Mesendoderm (in vitro differentiated cells): ENCODE measurements at regions not wholly inside any gene's neighbourhood (a gene's known extent, or its start where the extent isn't known, plus 50 kb on each side); places are given as distances from the start of the nearest gene placed in this dataset.

Experiments used
- DNase-seq: peaks from one replicate; pipeline ENCODE4 v3.0.0; 2013
- H2AK5ac ChIP-seq: 2 replicates; pipeline ENCODE4 v1.6.1; 2013; ENCODE audit warnings: low read length, inconsistent platforms
- H2BK120ac ChIP-seq: 2 replicates; pipeline ENCODE4 v1.6.1; 2013; ENCODE audit warnings: low read depth, mild to moderate bottlenecking, low read length, moderate library complexity, mixed read lengths
- H2BK15ac ChIP-seq: replicated peaks from 2 replicates; pipeline ENCODE4 v1.6.1; 2013; ENCODE audit warnings: low read depth, mild to moderate bottlenecking, moderate library complexity
- H2BK5ac ChIP-seq: 2 replicates; pipeline ENCODE4 v1.6.1; 2013; ENCODE audit warnings: low read length, inconsistent platforms
- H3K18ac ChIP-seq: 2 replicates; pipeline ENCODE4 v1.6.1; 2013; ENCODE audit warnings: mild to moderate bottlenecking, low read length, mixed read lengths
- H3K23ac ChIP-seq: one replicate; pipeline ENCODE4 v1.6.1; 2013; ENCODE audit warnings: low read length
- H3K27ac ChIP-seq: 2 replicates; pipeline ENCODE4 v1.5.1; 2013; ENCODE audit warnings: low read depth, mild to moderate bottlenecking, inconsistent platforms, low read length, moderate library complexity
- H3K27me3 ChIP-seq: 2 replicates; pipeline ENCODE4 v1.6.1; 2013; ENCODE audit warnings: low read length, control low read depth, mild to moderate bottlenecking, inconsistent platforms; ENCODE audit not compliant: insufficient read depth, poor library complexity
- H3K36me3 ChIP-seq: 2 replicates; pipeline ENCODE4 v1.6.1; 2013; ENCODE audit warnings: low read length, inconsistent platforms; ENCODE audit not compliant: control insufficient read depth, insufficient read depth
- H3K4ac ChIP-seq: one replicate; pipeline ENCODE4 v1.6.1; 2013; ENCODE audit warnings: low read depth, mild to moderate bottlenecking, low read length, moderate library complexity
- H3K4me1 ChIP-seq: 2 replicates; pipeline ENCODE4 v1.6.1; 2013; ENCODE audit warnings: low read depth, low read length, inconsistent platforms; ENCODE audit not compliant: control insufficient read depth
- H3K4me2 ChIP-seq: 2 replicates; pipeline ENCODE4 v1.6.1; 2013; ENCODE audit warnings: low read length
- H3K4me3 ChIP-seq: 2 replicates; pipeline ENCODE4 v1.5.1; 2013; ENCODE audit warnings: mild to moderate bottlenecking, low read length
- H3K56ac ChIP-seq: one replicate; pipeline ENCODE4 v1.6.1; 2013; ENCODE audit warnings: low read length
- H3K79me1 ChIP-seq: 2 replicates; pipeline ENCODE4 v1.6.1; 2013; ENCODE audit warnings: low read length, inconsistent platforms
- H3K79me2 ChIP-seq: 2 replicates; pipeline ENCODE4 v1.6.1; 2013; ENCODE audit warnings: mild to moderate bottlenecking, low read length; ENCODE audit not compliant: control insufficient read depth, insufficient read depth
- H3K9ac ChIP-seq: 2 replicates; pipeline ENCODE4 v1.6.1; 2013; ENCODE audit warnings: low read length, inconsistent platforms
- H4K5ac ChIP-seq: one replicate; pipeline ENCODE4 v1.6.1; 2013; ENCODE audit warnings: low read length
- H4K8ac ChIP-seq: one replicate; pipeline ENCODE4 v1.6.1; 2013; ENCODE audit warnings: low read depth, mild to moderate bottlenecking, control low read depth, low read length, moderate library complexity
- WGBS: extraction: QIAGEN DNeasy Blood & Tissue Kit; methylation state at CpG from one replicate; pipeline ENCODE4 v1.1.7; 2013; ENCODE audit warnings: low lambda C conversion rate, missing lambda C conversion rate; ENCODE audit not compliant: insufficient coverage; ENCODE audit errors: extremely low coverage; 5-methylcytosine and 5-hydroxymethylcytosine counted together

GRCh38 chr7:159238541-159238940, 93.9 kb upstream of the VIPR2 start:
- H3K4me2 ChIP-seq = no peak overlapping the region
- no peaks in the 10 kb centered on the region for H3K79me2 ChIP-seq
- H3K56ac ChIP-seq = no peak overlapping the region
- no peak overlapping the region for H3K23ac ChIP-seq
- no peak overlapping the region for H4K8ac ChIP-seq
- H2AK5ac ChIP-seq = no peak overlapping the region
- no peak overlapping the region for H4K5ac ChIP-seq
- no peak overlapping the region for H3K27ac ChIP-seq
- no CpG with 5 or more reads among the region's 1 CpG for WGBS
- no peak overlapping the region for H3K4ac ChIP-seq
- no peaks in the 10 kb centered on the region for H3K27me3 ChIP-seq
- no peaks in the 10 kb centered on the region for H3K79me1 ChIP-seq
- H2BK120ac ChIP-seq = no peak overlapping the region
- no peaks in the 10 kb centered on the region for H3K36me3 ChIP-seq
- H2BK15ac ChIP-seq = no peak overlapping the region
- DNase-seq = no peak
- no peak overlapping the region for H3K18ac ChIP-seq
- H2BK5ac ChIP-seq = no peak overlapping the region
- no peak overlapping the region for H3K9ac ChIP-seq
- H3K4me1 ChIP-seq = no peaks in the 10 kb centered on the region
- no peak overlapping the region for H3K4me3 ChIP-seq

GRCh38 chr7:159237022-159237653, 92.5 kb upstream of the VIPR2 start:
- H3K27me3 ChIP-seq = no peaks in the 10 kb centered on the region
- H3K9ac ChIP-seq = no peak overlapping the region
- WGBS = no CpG with 5 or more reads among the region's 13 CpGs
- no peak overlapping the region for H3K4me2 ChIP-seq
- H3K79me1 ChIP-seq = no peaks in the 10 kb centered on the region
- no peak overlapping the region for H3K4me3 ChIP-seq
- H3K56ac ChIP-seq = no peak overlapping the region
- H3K36me3 ChIP-seq = no peaks in the 10 kb centered on the region
- no peak overlapping the region for H3K4ac ChIP-seq
- no peak overlapping the region for H4K5ac ChIP-seq
- H3K4me1 ChIP-seq = no peaks in the 10 kb centered on the region
- H3K79me2 ChIP-seq = no peaks in the 10 kb centered on the region
- no peak for DNase-seq
- H2BK120ac ChIP-seq = no peak overlapping the region
- H3K23ac ChIP-seq = no peak overlapping the region
- H2BK15ac ChIP-seq = no peak overlapping the region
- H2AK5ac ChIP-seq = no peak overlapping the region
- H4K8ac ChIP-seq = no peak overlapping the region
- no peak overlapping the region for H3K27ac ChIP-seq
- H3K18ac ChIP-seq = no peak overlapping the region
- H2BK5ac ChIP-seq = no peak overlapping the region

- H3K79me1 ChIP-seq = no peaks in the 10 kb centered on the region
- H2AK5ac ChIP-seq = no peak overlapping the region
- H3K9ac ChIP-seq = no peak overlapping the region
- WGBS = no CpG with 5 or more reads among the region's 33 CpGs
- H3K27ac ChIP-seq = no peak overlapping the region
- no peak for DNase-seq
- H2BK15ac ChIP-seq = no peak overlapping the region
- H3K4me3 ChIP-seq = no peak overlapping the region
- H2BK5ac ChIP-seq = no peak overlapping the region
- H3K56ac ChIP-seq = no peak overlapping the region
- H3K4ac ChIP-seq = no peak overlapping the region
- H4K8ac ChIP-seq = no peak overlapping the region
- H3K18ac ChIP-seq = no peak overlapping the region
- no peaks in the 10 kb centered on the region for H3K4me1 ChIP-seq
- no peak overlapping the region for H3K4me2 ChIP-seq
- H3K23ac ChIP-seq = no peak overlapping the region
- no peaks in the 10 kb centered on the region for H3K79me2 ChIP-seq
- no peak overlapping the region for H2BK120ac ChIP-seq
- no peaks in the 10 kb centered on the region for H3K36me3 ChIP-seq
- H4K5ac ChIP-seq = no peak overlapping the region
- H3K27me3 ChIP-seq = no peaks in the 10 kb centered on the region
Observed at GRCh38 chr7:159231017-159231416, 86.3 kb upstream of the VIPR2 start.

- Histone ChIP-seq H3K9ac (no peak overlapping the region), H3K4ac (no peak overlapping the region), H3K79me2 (no peaks in the 10 kb centered on the region), H2AK5ac (no peak overlapping the region), H3K36me3 (no peaks in the 10 kb centered on the region), H3K23ac (no peak overlapping the region), H2BK15ac (no peak overlapping the region), H3K56ac (no peak overlapping the region), H3K4me2 (no peak overlapping the region), H2BK120ac (no peak overlapping the region), H3K4me3 (no peak overlapping the region), H2BK5ac (no peak overlapping the region), H4K8ac (no peak overlapping the region), H3K27ac (no peak overlapping the region), H3K4me1 (no peaks in the 10 kb centered on the region), H3K79me1 (no peaks in the 10 kb centered on the region), H3K18ac (no peak overlapping the region), H4K5ac (no peak overlapping the region), H3K27me3 (no peaks in the 10 kb centered on the region)
- DNase-seq = no peak
- no CpG with 5 or more reads among the region's 13 CpGs for WGBS
Observed at GRCh38 chr7:159229683-159230475, 85.2 kb upstream of the VIPR2 start.

GRCh38 chr7:159227433-159227832, 82.8 kb upstream of the VIPR2 start:
- Histone ChIP-seq H4K8ac (no peak overlapping the region), H3K56ac (no peak overlapping the region), H3K4me3 (no peak overlapping the region), H2BK120ac (no peak overlapping the region), H3K18ac (no peak overlapping the region), H3K9ac (no peak overlapping the region), H2BK5ac (no peak overlapping the region), H3K23ac (no peak overlapping the region), H2AK5ac (no peak overlapping the region), H3K27me3 (no peaks in the 10 kb centered on the region), H3K79me1 (no peaks in the 10 kb centered on the region), H3K4ac (no peak overlapping the region), H4K5ac (no peak overlapping the region), H3K36me3 (no peaks in the 10 kb centered on the region), H3K4me2 (no peak overlapping the region), H3K27ac (no peak overlapping the region), H2BK15ac (no peak overlapping the region), H3K79me2 (no peaks in the 10 kb centered on the region), H3K4me1 (no peaks in the 10 kb centered on the region)
- WGBS = no CpG with 5 or more reads among the region's 5 CpGs
- no peak for DNase-seq
